Liver (tissue), 8 donors: ENCODE measurements at regions not wholly inside any gene's neighbourhood (a gene's known extent, or its start where the extent isn't known, plus 50 kb on each side); places are given as distances from the start of the nearest gene placed in this dataset.

Experiments
- DNase-seq: peaks from one replicate; pipeline ENCODE4 v3.0.0-alpha.2; 2017; ENCODE audit warnings: low spot score
- H3K27ac ChIP-seq, 2 donors: one replicate each; pipeline ENCODE4 v1.7.0; 2013; ENCODE audit warnings: inconsistent platforms in 2 of 2, low read length in 2 of 2, control low read depth in 1 of 2, low read depth in 1 of 2, mild to moderate bottlenecking in 1 of 2
- H3K27me3 ChIP-seq, 4 donors: one replicate each; pipeline versions ENCODE4 v1.6.1 to v1.7.0; 2013; ENCODE audit warnings: low read length in 3 of 4, inconsistent platforms in 1 of 4, mild to moderate bottlenecking in 1 of 4, moderate library complexity in 1 of 4; ENCODE audit not compliant: control insufficient read depth in 4 of 4, insufficient read depth in 4 of 4
- H3K36me3 ChIP-seq, 4 donors: one replicate each; pipeline versions ENCODE4 v1.6.1 to v1.7.0; 2013; ENCODE audit warnings: low read length in 3 of 4, mild to moderate bottlenecking in 3 of 4, low read depth in 1 of 4, moderate library complexity in 1 of 4; ENCODE audit not compliant: control insufficient read depth in 4 of 4, insufficient read depth in 3 of 4
- H3K4me1 ChIP-seq, 4 donors: one replicate each; pipeline versions ENCODE4 v1.6.1 to v1.7.0; 2013; ENCODE audit warnings: low read length in 3 of 4, mild to moderate bottlenecking in 3 of 4, moderate library complexity in 1 of 4; ENCODE audit not compliant: control insufficient read depth in 4 of 4, insufficient read depth in 4 of 4
- H3K4me3 ChIP-seq, 3 donors: one replicate each; pipeline versions ENCODE4 v1.6.1 to v1.7.0; 2013; ENCODE audit warnings: low read length in 3 of 3, control low read depth in 1 of 3, low read depth in 1 of 3, mild to moderate bottlenecking in 1 of 3
- H3K9ac ChIP-seq, 2 donors: one replicate each; pipeline ENCODE4 v1.7.0; 2013; ENCODE audit warnings: low read length in 2 of 2, mild to moderate bottlenecking in 2 of 2, moderate library complexity in 2 of 2, control low read depth in 1 of 2, low read depth in 1 of 2
- H3K9me3 ChIP-seq, 4 donors: one replicate each; pipeline versions ENCODE4 v1.6.1 to v1.7.0; 2013; ENCODE audit warnings: low read length in 3 of 4; ENCODE audit not compliant: control insufficient read depth in 4 of 4
- CTCF ChIP-seq: fragments of 150-350 bp; IDR thresholded peaks from 2 replicates; pipeline ENCODE4 v1.5.1; 2017; ENCODE audit warnings: improper control_type of control experiment, low read depth, low read length; ENCODE audit not compliant: missing input control
- EGR1 ChIP-seq, 2 donors: IDR thresholded peaks; 2 replicates each; pipeline ENCODE4 v1.6.1; 2016 to 2018; ENCODE audit warnings: antibody characterized with exemption in 2 of 2, low read depth in 2 of 2
- FOXA1 ChIP-seq: IDR thresholded peaks from 2 replicates; pipeline ENCODE4 v1.6.1; 2016; ENCODE audit warnings: antibody characterized with exemption
- FOXA2 ChIP-seq: IDR thresholded peaks from 2 replicates; pipeline ENCODE4 v1.6.1; 2016; ENCODE audit warnings: antibody characterized with exemption
- HNF4A ChIP-seq, 2 donors: conservative IDR thresholded peaks; 2 replicates each; pipeline ENCODE4 v1.6.1; 2016; ENCODE audit warnings: antibody characterized with exemption in 2 of 2, mild to moderate bottlenecking in 2 of 2
- HNF4G ChIP-seq: IDR thresholded peaks from 2 replicates; pipeline ENCODE4 v1.6.1; 2016; ENCODE audit warnings: antibody characterized with exemption
- JUND ChIP-seq, 2 donors: IDR thresholded peaks; 2 replicates each; pipeline ENCODE4 v1.6.1; 2016; ENCODE audit warnings: antibody characterized with exemption in 2 of 2
- MAX ChIP-seq: IDR thresholded peaks from 2 replicates; pipeline ENCODE4 v1.6.1; 2016; ENCODE audit warnings: antibody characterized with exemption
- NR2F2 ChIP-seq: IDR thresholded peaks from 2 replicates; pipeline ENCODE4 v1.6.1; 2016; ENCODE audit warnings: antibody characterized with exemption
- RXRA ChIP-seq, 2 donors: IDR thresholded peaks; 2 replicates each; pipeline ENCODE4 v1.6.1; 2017 to 2018; ENCODE audit warnings: antibody characterized with exemption in 2 of 2, mild to moderate bottlenecking in 1 of 2
- SP1 ChIP-seq: IDR thresholded peaks from 2 replicates; pipeline ENCODE4 v1.6.1; 2018; ENCODE audit warnings: antibody characterized with exemption, mild to moderate bottlenecking
- TAF1 ChIP-seq: conservative IDR thresholded peaks from 2 replicates; pipeline ENCODE4 v1.6.1; 2016; ENCODE audit warnings: antibody characterized with exemption, mild to moderate bottlenecking
- YY1 ChIP-seq: IDR thresholded peaks from 2 replicates; pipeline ENCODE4 v1.6.1; 2016; ENCODE audit warnings: antibody characterized with exemption, mild to moderate bottlenecking
- WGBS: extraction: QIAGEN DNeasy Blood & Tissue Kit; methylation state at CpG from one replicate; pipeline ENCODE4 v1.1.7; 2013; 5-methylcytosine and 5-hydroxymethylcytosine counted together
- TF ChIP-seq, protein P1 (sequence below): IDR thresholded peaks from 2 replicates; pipeline ENCODE4 v1.6.1; 2016; ENCODE audit warnings: antibody characterized with exemption
- TF ChIP-seq, protein P2 (sequence below): IDR thresholded peaks from 2 replicates; pipeline ENCODE4 v1.6.1; 2016; ENCODE audit warnings: antibody characterized with exemption, mild to moderate bottlenecking
- TF ChIP-seq, protein P3 (sequence below): IDR thresholded peaks from 2 replicates; pipeline ENCODE4 v1.6.1; 2016; ENCODE audit warnings: antibody characterized with exemption
- donor health status: healthy.
- donor health status: healthy.
- donor health status: healthy.
- donor health status: healthy.
- donor health status: healthy.

DNA sequence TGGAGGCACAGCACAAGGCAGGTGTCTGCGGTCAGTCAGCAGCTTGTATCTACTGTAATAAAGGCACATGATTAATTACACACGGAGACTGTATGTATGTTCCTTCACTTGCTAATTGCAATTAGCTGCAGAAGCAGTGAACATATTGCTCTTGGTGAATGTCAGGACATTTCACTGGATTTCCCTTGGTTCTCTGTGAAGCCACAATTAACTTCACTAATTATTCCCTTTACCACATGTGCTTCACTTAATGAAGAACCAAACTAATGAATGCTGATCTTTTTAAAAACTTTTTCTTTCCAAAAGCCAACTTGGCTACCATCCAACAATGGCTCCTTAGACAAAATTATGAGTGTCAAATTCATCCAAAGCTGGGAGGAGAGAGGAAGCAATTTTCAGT is 290.7 kb downstream of the ADRA2A start (continued):
- TF ChIP-seq CTCF (no peak), SP1 (no peak)

- no peaks in the 10 kb centered on the region for H3K9me3 ChIP-seq
- H3K4me1 ChIP-seq, result no peaks in the 10 kb centered on the region
- no peaks in the 10 kb centered on the region for H3K36me3 ChIP-seq
- no peaks in the 10 kb centered on the region for H3K27me3 ChIP-seq
- no peak for DNase-seq
- H3K9ac ChIP-seq, result no peak overlapping the region
- TF ChIP-seq MAX (no peak), RXRA (IDR thresholded peaks at IDR 0.05) (no peak), HNF4A (conservative IDR thresholded peaks at IDR 0.05) (no peak), FOXA1 (no peak), FOXA2 (no peak), EGR1 (IDR thresholded peaks at IDR 0.05; ENCODE audit: low read depth in 2 of 2) (no peak), JUND (IDR thresholded peaks at IDR 0.05) (no peak), NR2F2 (no peak), SP1 (no peak), CTCF (no peak), YY1 (no peak), HNF4G (no peak), TAF1 (no peak)
- TF ChIP-seq, protein P1, sequence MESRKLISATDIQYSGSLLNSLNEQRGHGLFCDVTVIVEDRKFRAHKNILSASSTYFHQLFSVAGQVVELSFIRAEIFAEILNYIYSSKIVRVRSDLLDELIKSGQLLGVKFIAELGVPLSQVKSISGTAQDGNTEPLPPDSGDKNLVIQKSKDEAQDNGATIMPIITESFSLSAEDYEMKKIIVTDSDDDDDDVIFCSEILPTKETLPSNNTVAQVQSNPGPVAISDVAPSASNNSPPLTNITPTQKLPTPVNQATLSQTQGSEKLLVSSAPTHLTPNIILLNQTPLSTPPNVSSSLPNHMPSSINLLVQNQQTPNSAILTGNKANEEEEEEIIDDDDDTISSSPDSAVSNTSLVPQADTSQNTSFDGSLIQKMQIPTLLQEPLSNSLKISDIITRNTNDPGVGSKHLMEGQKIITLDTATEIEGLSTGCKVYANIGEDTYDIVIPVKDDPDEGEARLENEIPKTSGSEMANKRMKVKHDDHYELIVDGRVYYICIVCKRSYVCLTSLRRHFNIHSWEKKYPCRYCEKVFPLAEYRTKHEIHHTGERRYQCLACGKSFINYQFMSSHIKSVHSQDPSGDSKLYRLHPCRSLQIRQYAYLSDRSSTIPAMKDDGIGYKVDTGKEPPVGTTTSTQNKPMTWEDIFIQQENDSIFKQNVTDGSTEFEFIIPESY, result no peak
- TF ChIP-seq, protein P2, sequence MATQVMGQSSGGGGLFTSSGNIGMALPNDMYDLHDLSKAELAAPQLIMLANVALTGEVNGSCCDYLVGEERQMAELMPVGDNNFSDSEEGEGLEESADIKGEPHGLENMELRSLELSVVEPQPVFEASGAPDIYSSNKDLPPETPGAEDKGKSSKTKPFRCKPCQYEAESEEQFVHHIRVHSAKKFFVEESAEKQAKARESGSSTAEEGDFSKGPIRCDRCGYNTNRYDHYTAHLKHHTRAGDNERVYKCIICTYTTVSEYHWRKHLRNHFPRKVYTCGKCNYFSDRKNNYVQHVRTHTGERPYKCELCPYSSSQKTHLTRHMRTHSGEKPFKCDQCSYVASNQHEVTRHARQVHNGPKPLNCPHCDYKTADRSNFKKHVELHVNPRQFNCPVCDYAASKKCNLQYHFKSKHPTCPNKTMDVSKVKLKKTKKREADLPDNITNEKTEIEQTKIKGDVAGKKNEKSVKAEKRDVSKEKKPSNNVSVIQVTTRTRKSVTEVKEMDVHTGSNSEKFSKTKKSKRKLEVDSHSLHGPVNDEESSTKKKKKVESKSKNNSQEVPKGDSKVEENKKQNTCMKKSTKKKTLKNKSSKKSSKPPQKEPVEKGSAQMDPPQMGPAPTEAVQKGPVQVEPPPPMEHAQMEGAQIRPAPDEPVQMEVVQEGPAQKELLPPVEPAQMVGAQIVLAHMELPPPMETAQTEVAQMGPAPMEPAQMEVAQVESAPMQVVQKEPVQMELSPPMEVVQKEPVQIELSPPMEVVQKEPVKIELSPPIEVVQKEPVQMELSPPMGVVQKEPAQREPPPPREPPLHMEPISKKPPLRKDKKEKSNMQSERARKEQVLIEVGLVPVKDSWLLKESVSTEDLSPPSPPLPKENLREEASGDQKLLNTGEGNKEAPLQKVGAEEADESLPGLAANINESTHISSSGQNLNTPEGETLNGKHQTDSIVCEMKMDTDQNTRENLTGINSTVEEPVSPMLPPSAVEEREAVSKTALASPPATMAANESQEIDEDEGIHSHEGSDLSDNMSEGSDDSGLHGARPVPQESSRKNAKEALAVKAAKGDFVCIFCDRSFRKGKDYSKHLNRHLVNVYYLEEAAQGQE, result no peak
- TF ChIP-seq, protein P3, sequence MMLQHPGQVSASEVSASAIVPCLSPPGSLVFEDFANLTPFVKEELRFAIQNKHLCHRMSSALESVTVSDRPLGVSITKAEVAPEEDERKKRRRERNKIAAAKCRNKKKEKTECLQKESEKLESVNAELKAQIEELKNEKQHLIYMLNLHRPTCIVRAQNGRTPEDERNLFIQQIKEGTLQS, result no peak
- H3K4me3 ChIP-seq, result no peak overlapping the region
- WGBS, result 47% methylated on average over 3 of the region's 3 CpGs
- H3K27ac ChIP-seq, result no peak overlapping the region
Observed at GRCh38 chr10:111370101-111370500, 293.3 kb downstream of the ADRA2A start.
